Fibroblast of the aortic adventitia (primary cell): ENCODE measurements at regions not wholly inside any gene's neighbourhood (a gene's known extent, or its start where the extent isn't known, plus 50 kb on each side); places are given as distances from the start of the nearest gene placed in this dataset.

ENCODE experiments used
- DNase-seq: peaks from one replicate; pipeline ENCODE4 v3.0.0-alpha.2; 2010; ENCODE audit warnings: low read depth
- H3K4me3 ChIP-seq: 2 replicates; pipeline ENCODE4 v1.5.1; 2011; ENCODE audit warnings: low read depth, mild to moderate bottlenecking, control low read depth, low read length, moderate library complexity
- TF ChIP-seq, protein P1 (sequence below): IDR thresholded peaks from 2 replicates; pipeline ENCODE4 v1.5.1; 2011; ENCODE audit warnings: mild to moderate bottlenecking, low read length, control low read depth, inconsistent platforms; ENCODE audit not compliant: insufficient read depth

GRCh38 chr2:78864205-78864604 lies 161.3 kb upstream of the REG3G start:
- TF ChIP-seq, protein P1, sequence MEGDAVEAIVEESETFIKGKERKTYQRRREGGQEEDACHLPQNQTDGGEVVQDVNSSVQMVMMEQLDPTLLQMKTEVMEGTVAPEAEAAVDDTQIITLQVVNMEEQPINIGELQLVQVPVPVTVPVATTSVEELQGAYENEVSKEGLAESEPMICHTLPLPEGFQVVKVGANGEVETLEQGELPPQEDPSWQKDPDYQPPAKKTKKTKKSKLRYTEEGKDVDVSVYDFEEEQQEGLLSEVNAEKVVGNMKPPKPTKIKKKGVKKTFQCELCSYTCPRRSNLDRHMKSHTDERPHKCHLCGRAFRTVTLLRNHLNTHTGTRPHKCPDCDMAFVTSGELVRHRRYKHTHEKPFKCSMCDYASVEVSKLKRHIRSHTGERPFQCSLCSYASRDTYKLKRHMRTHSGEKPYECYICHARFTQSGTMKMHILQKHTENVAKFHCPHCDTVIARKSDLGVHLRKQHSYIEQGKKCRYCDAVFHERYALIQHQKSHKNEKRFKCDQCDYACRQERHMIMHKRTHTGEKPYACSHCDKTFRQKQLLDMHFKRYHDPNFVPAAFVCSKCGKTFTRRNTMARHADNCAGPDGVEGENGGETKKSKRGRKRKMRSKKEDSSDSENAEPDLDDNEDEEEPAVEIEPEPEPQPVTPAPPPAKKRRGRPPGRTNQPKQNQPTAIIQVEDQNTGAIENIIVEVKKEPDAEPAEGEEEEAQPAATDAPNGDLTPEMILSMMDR, result no peak

GRCh38 chr2:78865667-78866066 lies 159.8 kb upstream of the REG3G start:
- H3K4me3 ChIP-seq, result no peak overlapping the region
- no peak for DNase-seq
- TF ChIP-seq, protein P1, result no peak

More at GRCh38 chr2:78864205-78864604, 161.3 kb upstream of the REG3G start:
- no peak for DNase-seq
- no peak overlapping the region for H3K4me3 ChIP-seq

DNA sequence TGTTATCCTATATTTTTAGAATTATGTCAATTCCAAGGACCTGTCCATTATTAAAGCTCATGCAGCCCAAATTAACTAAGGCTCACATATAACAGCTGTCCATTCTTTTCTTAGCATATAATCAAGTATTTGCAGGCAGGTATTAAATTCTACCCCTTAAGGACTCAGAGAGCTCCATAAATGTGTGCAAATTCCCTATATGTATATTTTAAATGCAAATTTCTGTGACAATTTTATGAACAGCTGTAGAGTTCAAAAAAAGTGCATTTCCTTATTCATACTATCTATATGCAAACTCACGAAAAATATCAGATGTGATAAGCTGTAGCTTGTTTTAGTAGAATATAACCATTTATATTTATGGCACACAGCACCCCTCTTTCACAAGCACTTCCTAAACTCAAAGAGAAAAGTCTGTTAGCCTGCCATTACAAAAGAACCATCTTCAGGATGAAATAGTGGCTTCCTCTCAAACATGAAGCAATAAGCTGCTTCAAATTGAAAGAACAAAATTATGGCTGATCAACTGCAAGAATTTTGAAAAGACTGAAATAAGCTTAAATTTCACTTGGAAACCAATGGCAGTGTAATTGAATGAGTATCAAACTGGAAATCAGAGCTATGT lies 155.0 kb upstream of the REG3G start:
- DNase-seq, result no peak
- TF ChIP-seq, protein P1, result no peak
- H3K4me3 ChIP-seq, result no peak overlapping the region

DNA sequence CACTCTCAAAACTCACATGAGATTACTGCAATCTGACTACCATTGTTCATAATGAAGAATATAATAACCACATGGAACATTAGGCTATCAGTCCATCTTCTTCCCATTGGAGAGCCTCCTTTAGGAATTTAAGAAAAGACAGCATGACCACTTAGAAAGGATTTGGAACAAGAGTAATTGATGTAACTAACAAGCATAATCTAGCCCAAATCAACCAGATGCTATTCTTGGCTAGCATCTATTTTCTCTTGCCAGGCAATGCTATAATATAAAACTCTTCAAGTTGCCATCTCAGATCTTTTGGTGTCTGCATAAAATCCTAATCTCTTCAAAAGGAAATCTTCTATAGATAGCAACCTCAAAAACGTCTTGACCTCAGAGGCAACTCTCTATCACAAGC lies 152.0 kb upstream of the REG3G start:
- TF ChIP-seq, protein P1, result no peak
- DNase-seq, result no peak
- no peak overlapping the region for H3K4me3 ChIP-seq

- TF ChIP-seq, protein P1, result no peak
- no peak overlapping the region for H3K4me3 ChIP-seq
- no peak for DNase-seq
These were observed 149.2 kb upstream of the REG3G start for GRCh38 chr2:78876316-78876688.

DNA sequence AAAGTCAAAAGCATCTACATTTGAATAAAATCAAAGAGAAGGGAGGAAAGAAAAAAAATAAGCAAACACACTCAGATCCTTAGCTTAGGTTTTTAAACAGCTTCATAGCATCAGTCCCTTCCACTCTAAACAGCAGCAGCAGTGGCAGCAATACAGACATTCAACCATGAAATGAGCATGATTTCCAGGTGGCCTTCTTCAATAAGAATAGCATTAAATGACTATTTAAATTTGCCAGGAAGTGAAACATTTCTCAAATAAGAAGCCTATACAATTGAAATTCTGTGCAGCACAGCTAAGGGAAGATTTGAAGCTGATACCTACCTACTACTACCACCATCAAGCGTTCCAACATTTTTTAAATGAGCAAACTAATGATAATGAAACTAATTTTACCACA lies 138.1 kb upstream of the REG3G start:
- H3K4me3 ChIP-seq, result no peak overlapping the region
- DNase-seq, result no peak
- TF ChIP-seq, protein P1, result no peak

DNA sequence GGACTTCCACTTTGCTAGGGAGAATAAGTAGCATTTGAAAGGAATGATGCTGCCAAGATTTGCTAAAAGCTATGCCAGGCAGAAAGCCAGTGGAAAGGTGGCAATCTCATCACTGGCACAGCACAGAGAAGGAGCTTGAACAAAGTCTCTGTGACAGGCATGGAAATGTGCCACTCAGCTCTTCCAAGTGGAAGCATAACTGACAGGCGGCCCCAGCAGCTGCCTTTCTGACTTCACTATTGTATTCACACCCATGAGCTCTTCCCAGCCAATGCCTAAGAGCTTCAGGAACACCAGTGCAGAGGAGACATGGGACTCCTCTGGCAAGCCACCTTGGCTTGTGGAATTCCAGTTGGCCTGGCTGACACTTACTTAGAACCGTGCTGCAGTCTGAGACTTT lies 134.6 kb upstream of the REG3G start:
- DNase-seq, result no peak
- H3K4me3 ChIP-seq, result no peak overlapping the region
- TF ChIP-seq, protein P1, result no peak
